GM18951 (cell line): ENCODE measurements at regions not wholly inside any gene's neighbourhood (a gene's known extent, or its start where the extent isn't known, plus 50 kb on each side); places are given as distances from the start of the nearest gene placed in this dataset.

Source experiments
- POLR2A ChIP-seq: IDR thresholded peaks from 4 replicates; pipeline ENCODE4 v1.6.1; 2011; ENCODE audit warnings: mild to moderate bottlenecking; ENCODE audit not compliant: insufficient read length, insufficient read depth; ENCODE audit errors: extremely low read depth
- in situ Hi-C: fragments of 300-500 bp; cut with MboI; formaldehyde crosslinking; loops from one replicate; pipeline ENCODE4 v1.12.0; 2022; ENCODE audit warnings: low sequenced_read_pairs, mixed read lengths, inconsistent platforms; ENCODE audit not compliant: unreplicated experiment

DNA sequence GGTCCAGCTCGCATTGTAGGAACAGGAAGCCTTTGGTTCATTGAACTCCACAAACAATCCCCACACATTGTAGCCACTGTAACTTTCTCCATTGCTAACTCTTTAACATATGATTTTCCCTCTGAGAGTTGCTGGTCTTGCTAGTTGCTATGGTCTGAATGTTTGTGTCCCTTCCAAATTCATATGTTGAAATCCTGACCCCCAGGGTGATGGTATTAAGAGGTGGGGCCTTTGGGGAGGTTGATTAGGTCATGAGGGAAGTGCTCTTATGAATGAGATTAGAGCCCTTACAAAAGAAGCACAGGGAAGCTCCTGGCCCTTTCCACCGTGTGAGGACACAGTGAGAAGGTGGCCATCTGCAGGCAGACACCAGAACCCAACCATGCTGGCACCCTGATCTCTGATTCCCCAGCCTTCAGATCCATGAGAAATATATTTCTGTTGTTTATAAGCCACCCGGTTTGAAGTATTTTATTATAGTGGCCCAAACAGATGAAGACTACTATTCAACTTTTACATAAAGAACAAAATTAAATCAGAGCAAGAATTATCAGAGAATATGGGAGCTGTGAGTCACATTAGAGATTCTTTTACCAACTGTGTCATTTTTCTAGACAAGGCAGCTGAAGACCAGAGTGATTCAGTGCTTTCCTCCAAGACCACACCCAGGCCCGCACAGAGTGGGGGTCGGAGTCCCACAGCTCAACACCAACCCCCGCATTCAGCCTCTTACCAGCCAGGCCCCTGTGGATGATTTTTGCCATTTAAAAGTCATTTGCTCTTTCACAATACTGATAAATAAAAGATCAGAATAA lies 143.0 kb downstream of the SAMD5 start:
- in situ Hi-C loops = no loop called here
- no peak for TF ChIP-seq POLR2A

DNA sequence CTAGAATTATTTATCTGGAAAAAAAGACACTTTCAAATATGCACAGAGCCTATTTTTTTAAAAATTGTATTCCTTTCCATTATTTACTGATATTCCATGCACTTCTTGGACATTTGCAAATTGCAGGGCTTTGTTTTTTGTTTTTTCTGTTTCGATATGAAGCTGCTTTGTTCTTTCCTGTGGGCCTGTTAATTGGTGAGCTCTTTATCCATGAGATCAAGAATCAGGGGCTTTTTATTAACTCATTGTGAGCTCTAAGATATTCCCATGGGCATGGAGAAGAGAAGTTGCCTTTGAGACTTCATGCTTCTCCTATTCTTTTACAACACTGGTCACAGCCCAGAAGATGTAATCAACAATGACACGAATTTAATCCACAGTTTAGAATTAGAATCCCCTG lies 145.1 kb downstream of the SAMD5 start:
- in situ Hi-C loops = no loop called here

GRCh38 chr6:147654103-147654845 lies 145.8 kb downstream of the SAMD5 start:
- in situ Hi-C loops = no loop called here

More for the DNA sequence above, 145.1 kb downstream of the SAMD5 start:
- no peak for TF ChIP-seq POLR2A

DNA sequence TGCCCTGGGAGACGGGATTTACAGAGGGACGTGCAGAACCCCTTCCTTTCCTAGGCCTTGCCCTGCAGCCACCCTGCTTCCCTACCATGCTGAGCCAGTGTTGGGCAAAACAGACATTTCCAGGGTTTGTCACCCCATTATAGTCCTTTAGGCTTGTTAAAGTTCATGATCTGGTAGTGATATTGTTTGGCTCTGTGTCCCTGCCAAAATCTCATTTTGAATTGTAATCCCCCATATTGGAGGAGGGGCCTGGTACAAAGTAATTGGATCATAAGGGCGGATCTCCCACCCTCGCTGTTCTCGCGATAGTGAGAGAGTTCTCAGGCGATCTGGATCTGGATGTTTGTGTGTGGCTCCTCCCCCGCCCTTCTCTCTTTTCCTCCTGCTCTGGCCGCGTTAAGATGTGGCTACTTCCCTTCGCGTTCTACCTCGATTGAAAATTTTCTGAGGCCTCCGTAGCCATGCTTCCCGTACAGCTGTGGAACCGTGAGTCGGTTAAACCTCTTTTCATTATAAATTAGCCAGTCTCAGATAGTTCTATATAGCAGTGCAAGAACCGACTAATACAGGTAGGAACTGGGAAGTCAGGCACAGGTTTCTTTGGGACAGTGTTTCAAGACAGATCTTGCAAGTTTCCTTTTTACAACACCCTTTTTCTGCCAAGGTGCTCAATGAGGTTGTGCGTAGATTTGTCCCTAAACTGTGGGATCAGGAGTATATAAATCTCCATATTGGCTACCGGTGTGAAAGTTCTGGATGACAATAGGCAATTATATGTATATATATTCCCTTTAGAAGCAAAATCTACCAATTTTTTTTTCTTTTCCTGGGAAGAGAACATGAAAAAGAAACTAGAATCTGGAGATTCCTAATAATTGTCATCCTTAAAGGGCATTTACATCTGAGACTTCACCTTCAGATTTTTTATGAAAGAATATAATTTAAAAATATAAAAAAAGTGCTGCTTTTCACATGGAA lies 152.1 kb downstream of the SAMD5 start:
- in situ Hi-C loops = no loop called here
- no peak for TF ChIP-seq POLR2A

More at GRCh38 chr6:147654103-147654845, 145.8 kb downstream of the SAMD5 start:
- TF ChIP-seq POLR2A = no peak

DNA sequence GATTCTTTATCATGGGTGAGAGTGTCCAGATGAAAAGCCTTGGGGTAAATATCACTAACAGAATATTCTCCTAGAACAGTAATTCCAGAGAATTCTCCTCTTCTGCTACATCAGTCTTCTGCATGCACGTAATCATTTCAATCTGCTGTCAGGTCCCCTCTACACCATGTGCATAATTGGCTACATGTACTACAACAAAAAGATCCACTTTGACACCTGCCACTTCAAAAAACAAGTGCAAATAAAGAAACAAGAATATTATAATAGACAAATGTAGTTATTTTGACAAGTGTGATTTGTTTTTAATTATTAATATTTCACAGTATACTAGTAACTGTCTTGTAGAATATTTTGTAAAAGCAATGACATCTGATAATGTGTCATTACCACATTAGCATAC lies 154.2 kb downstream of the SAMD5 start:
- in situ Hi-C loops = no loop called here
- no peak for TF ChIP-seq POLR2A

DNA sequence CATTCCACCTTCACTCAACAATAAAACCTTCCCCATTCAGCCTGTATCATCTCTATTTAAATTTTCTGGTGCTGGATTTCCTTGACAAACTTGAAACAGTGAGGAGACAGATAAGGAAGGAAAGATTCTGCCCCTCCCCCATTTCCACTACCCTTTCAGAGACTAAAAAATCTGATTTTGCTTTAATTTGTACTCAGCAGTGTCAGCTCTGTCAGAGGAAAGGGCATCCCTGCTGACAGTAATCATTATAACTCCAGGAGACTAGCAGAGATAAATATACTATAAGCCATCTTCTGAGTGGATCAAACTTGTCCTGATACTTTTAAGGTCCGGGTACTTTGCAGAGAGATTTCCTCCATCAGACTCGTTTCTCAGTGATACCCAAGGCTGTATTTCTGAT lies 155.6 kb downstream of the SAMD5 start:
- in situ Hi-C loops = no loop called here
- no peak for TF ChIP-seq POLR2A

- in situ Hi-C loops = no loop called here
- TF ChIP-seq POLR2A = no peak
Observed at GRCh38 chr6:147666255-147666654, 157.8 kb downstream of the SAMD5 start.

DNA sequence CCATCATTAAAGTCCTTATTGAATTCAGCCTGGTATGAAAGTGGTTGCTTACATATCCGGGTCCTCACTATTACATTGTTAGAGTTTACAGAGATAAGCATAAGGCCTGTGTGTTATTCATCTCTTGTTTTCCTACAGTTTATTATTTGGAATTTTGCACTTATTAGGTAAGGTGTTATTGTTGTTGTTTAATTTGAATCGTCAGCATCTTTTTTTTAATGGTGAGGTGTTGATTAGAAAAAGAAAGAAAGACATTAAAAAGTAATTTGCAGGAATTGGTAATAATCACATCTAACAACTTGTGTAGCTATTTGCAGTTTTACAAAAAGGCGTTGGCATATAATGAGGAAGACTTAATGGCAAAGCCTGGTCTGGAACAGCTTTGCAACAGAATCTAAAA lies 158.6 kb downstream of the SAMD5 start:
- no peak for TF ChIP-seq POLR2A
- in situ Hi-C loops = no loop called here

- in situ Hi-C loops = no loop called here
- no peak for TF ChIP-seq POLR2A
Observed at GRCh38 chr6:147674099-147674498, 165.6 kb downstream of the SAMD5 start.

- no peak for TF ChIP-seq POLR2A
Observed at GRCh38 chr6:147674794-147675193, 166.3 kb downstream of the SAMD5 start.

GRCh38 chr6:147675281-147675680 lies 166.8 kb downstream of the SAMD5 start:
- no peak for TF ChIP-seq POLR2A

More at GRCh38 chr6:147674794-147675193, 166.3 kb downstream of the SAMD5 start:
- in situ Hi-C loops = no loop called here

DNA sequence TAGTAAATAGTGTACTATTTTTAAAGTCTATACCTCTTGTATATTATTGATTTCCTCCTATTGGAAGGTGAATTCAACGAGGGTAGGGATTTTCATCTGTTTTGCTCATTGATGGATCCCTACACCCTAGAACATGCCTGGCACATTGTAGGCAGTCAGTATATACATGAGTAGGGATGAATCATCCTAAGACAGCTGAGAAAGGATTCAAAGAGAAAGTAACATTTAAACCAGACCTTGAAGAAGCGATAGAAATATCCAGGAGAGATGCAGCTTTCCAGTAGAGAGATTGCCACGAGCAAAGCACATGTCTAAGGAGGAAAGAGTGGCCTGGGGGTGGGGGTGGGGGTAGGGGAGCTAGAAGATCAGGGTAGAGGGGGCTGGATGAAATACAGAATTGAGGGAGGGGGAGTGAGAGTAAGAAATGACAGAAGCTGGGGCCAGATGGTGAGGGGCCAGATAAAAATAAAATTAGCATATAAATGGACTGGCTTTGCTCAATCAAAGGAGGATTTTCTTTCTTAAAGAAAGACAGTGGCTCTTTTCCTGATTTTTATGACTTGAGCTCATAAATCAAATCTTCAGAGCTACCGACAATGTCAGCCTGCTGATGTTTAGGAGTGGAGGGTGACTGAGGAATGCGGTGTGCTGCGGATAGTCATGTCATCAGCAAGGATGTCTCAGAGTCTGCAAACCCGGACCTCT lies 168.2 kb downstream of the SAMD5 start:
- TF ChIP-seq POLR2A = no peak
- in situ Hi-C loops = no loop called here

More at GRCh38 chr6:147675281-147675680, 166.8 kb downstream of the SAMD5 start:
- in situ Hi-C loops = no loop called here
